ENCODE measurements at regions not wholly inside any gene's neighbourhood (a gene's known extent, or its start where the extent isn't known, plus 50 kb on each side); places are given as distances from the start of the nearest gene placed in this dataset.

GRCh38 chr4:20351360-20352162, 99.9 kb downstream of the SLIT2 start:
- no peak for ATAC-seq

GRCh38 chr4:20352163-20352431, 100.4 kb downstream of the SLIT2 start:
- DNase-seq (ENCODE audit: low spot score) (no peak), ATAC-seq (no peak)

More at GRCh38 chr4:20351360-20352162, 99.9 kb downstream of the SLIT2 start:
- DNase-seq (ENCODE audit: low spot score), result no peak

GRCh38 chr4:20353646-20354045, 101.9 kb downstream of the SLIT2 start:
- ATAC-seq (no peak), DNase-seq (ENCODE audit: low spot score) (no peak)

GRCh38 chr4:20354120-20354519, 102.4 kb downstream of the SLIT2 start:
- no peak for ATAC-seq
- no peak for DNase-seq (ENCODE audit: low spot score)

- no peak for DNase-seq (ENCODE audit: low spot score)
- no peak for ATAC-seq
These were observed 104.9 kb downstream of the SLIT2 start for GRCh38 chr4:20356565-20356964.

- DNase-seq (ENCODE audit: low spot score), result no peak
- ATAC-seq, result no peak
These were observed 106.4 kb downstream of the SLIT2 start for GRCh38 chr4:20358110-20358509.

GRCh38 chr4:20359692-20360091, 108.0 kb downstream of the SLIT2 start:
- ATAC-seq, result no peak
- DNase-seq (ENCODE audit: low spot score), result no peak

- DNase-seq (ENCODE audit: low spot score) (no peak), ATAC-seq (no peak)
These were observed 110.4 kb downstream of the SLIT2 start for GRCh38 chr4:20362148-20362547.

- ATAC-seq, result no peak
- DNase-seq (ENCODE audit: low spot score), result no peak
These were observed 113.3 kb downstream of the SLIT2 start for GRCh38 chr4:20364969-20365368.

GRCh38 chr4:20367446-20367845, 115.7 kb downstream of the SLIT2 start:
- no peak for ATAC-seq
- DNase-seq (ENCODE audit: low spot score), result no peak

- ATAC-seq, result no peak
These were observed 117.2 kb downstream of the SLIT2 start for GRCh38 chr4:20368926-20369325.

GRCh38 chr4:20370274-20370673, 118.6 kb downstream of the SLIT2 start:
- ATAC-seq (no peak), DNase-seq (ENCODE audit: low spot score) (no peak)

More at GRCh38 chr4:20368926-20369325, 117.2 kb downstream of the SLIT2 start:
- DNase-seq (ENCODE audit: low spot score), result no peak

- ATAC-seq (no peak), DNase-seq (ENCODE audit: low spot score) (no peak)
These were observed 124.4 kb downstream of the SLIT2 start for GRCh38 chr4:20376070-20376469.

GRCh38 chr4:20378181-20378580, 126.5 kb downstream of the SLIT2 start:
- ATAC-seq (no peak), DNase-seq (ENCODE audit: low spot score) (no peak)

- ATAC-seq, result no peak
- no peak for DNase-seq (ENCODE audit: low spot score)
These were observed 129.3 kb downstream of the SLIT2 start for GRCh38 chr4:20381005-20381404.

- ATAC-seq (no peak), DNase-seq (ENCODE audit: low spot score) (no peak)
These were observed 131.6 kb downstream of the SLIT2 start for GRCh38 chr4:20383283-20383682.

GRCh38 chr4:20383969-20384368, 132.3 kb downstream of the SLIT2 start:
- ATAC-seq, result no peak
- no peak for DNase-seq (ENCODE audit: low spot score)

- ATAC-seq (no peak), DNase-seq (ENCODE audit: low spot score) (no peak)
These were observed 132.8 kb downstream of the SLIT2 start for GRCh38 chr4:20384456-20384855.

- DNase-seq (ENCODE audit: low spot score), result no peak
- ATAC-seq, result no peak
These were observed 134.5 kb downstream of the SLIT2 start for GRCh38 chr4:20386001-20386740.

GRCh38 chr4:20386906-20387305, 135.2 kb downstream of the SLIT2 start:
- ATAC-seq, result no peak
- no peak for DNase-seq (ENCODE audit: low spot score)

GRCh38 chr4:20391198-20391597, 139.5 kb downstream of the SLIT2 start:
- no peak for DNase-seq (ENCODE audit: low spot score)
- ATAC-seq, result no peak

- no peak for DNase-seq (ENCODE audit: low spot score)
- ATAC-seq, result no peak
These were observed 140.2 kb downstream of the SLIT2 start for GRCh38 chr4:20391912-20392311.

All from left lobe of liver (tissue), 2 donors.